GM12892 (cell line): ENCODE measurements at regions not wholly inside any gene's neighbourhood (a gene's known extent, or its start where the extent isn't known, plus 50 kb on each side); places are given as distances from the start of the nearest gene placed in this dataset.
"Not testable (repeated sequence)": the region's sequence is repeated elsewhere in the genome, so short reads cannot be mapped to it uniquely, and the experiment has no call there.

ENCODE experiments used
- DNase-seq: peaks from one replicate; pipeline ENCODE4 v3.0.0; 2011; ENCODE audit not compliant: insufficient read length
- FAIRE-seq: peaks from 2 replicates; lab custom pipeline; 2011; peaks lifted over from hg19 to GRCh38; lab: Jason Lieb, UNC
- POLR2A ChIP-seq: IDR thresholded peaks from 2 replicates; pipeline ENCODE4 v1.6.1; 2011; ENCODE audit warnings: low read depth, low read length, control low read depth
- POLR2AphosphoS5 ChIP-seq: IDR thresholded peaks from 2 replicates; pipeline ENCODE4 v1.6.1; 2011; ENCODE audit warnings: low read depth, low read length, control low read depth
- TAF1 ChIP-seq: IDR thresholded peaks from 2 replicates; pipeline ENCODE4 v1.6.1; 2011; ENCODE audit warnings: low read depth, mild to moderate bottlenecking, control low read depth, low read length, borderline replicate concordance

- FAIRE-seq (no peak), DNase-seq (no peak)
- TF ChIP-seq TAF1 (no peak), POLR2A (no peak), POLR2AphosphoS5 (no peak)
These were observed 88.9 kb upstream of the ESRRB start for GRCh38 chr14:76287063-76287462.

GRCh38 chr14:76289276-76289675 lies 86.7 kb upstream of the ESRRB start:
- TF ChIP-seq POLR2A (no peak), TAF1 (no peak), POLR2AphosphoS5 (no peak)

GRCh38 chr14:76292561-76292960 lies 83.4 kb upstream of the ESRRB start:
- TF ChIP-seq TAF1 (no peak), POLR2A (no peak)
- FAIRE-seq, result no peak
- DNase-seq, result no peak

More at GRCh38 chr14:76289276-76289675, 86.7 kb upstream of the ESRRB start:
- no peak for FAIRE-seq
- DNase-seq, result no peak

- TF ChIP-seq POLR2AphosphoS5 (no peak), TAF1 (no peak), POLR2A (no peak)
- FAIRE-seq (no peak), DNase-seq (no peak)
These were observed 82.7 kb upstream of the ESRRB start for GRCh38 chr14:76293221-76293620.

GRCh38 chr14:76293923-76294322 lies 82.0 kb upstream of the ESRRB start:
- DNase-seq (no peak), FAIRE-seq (no peak)
- no peak for TF ChIP-seq TAF1
- TF ChIP-seq POLR2A, result no peak
- no peak for TF ChIP-seq POLR2AphosphoS5

- TF ChIP-seq POLR2AphosphoS5, result no peak
- no peak for TF ChIP-seq POLR2A
- TF ChIP-seq TAF1, result no peak
- FAIRE-seq (no peak), DNase-seq (no peak)
These were observed 81.1 kb upstream of the ESRRB start for GRCh38 chr14:76294876-76295275.

- FAIRE-seq, result no peak
- DNase-seq, result no peak
- TF ChIP-seq POLR2A, result no peak
- no peak for TF ChIP-seq TAF1
- no peak for TF ChIP-seq POLR2AphosphoS5
These were observed 77.0 kb upstream of the ESRRB start for GRCh38 chr14:76298896-76299295.

GRCh38 chr14:76303188-76303587 lies 72.7 kb upstream of the ESRRB start:
- DNase-seq, FAIRE-seq: not testable (repeated sequence)

- TF ChIP-seq POLR2A, result no peak
- TF ChIP-seq POLR2AphosphoS5, result no peak
- no peak for TF ChIP-seq TAF1
- FAIRE-seq (no peak), DNase-seq (no peak)
These were observed 71.2 kb upstream of the ESRRB start for GRCh38 chr14:76304536-76305267.

GRCh38 chr14:76305268-76305826 lies 70.6 kb upstream of the ESRRB start:
- DNase-seq, result no peak
- TF ChIP-seq POLR2AphosphoS5 (no peak), TAF1 (no peak), POLR2A (no peak)
- no peak for FAIRE-seq

- TF ChIP-seq TAF1 (no peak), POLR2A (no peak), POLR2AphosphoS5 (no peak)
- no peak for FAIRE-seq
- no peak for DNase-seq
These were observed 69.8 kb upstream of the ESRRB start for GRCh38 chr14:76306131-76306530.

GRCh38 chr14:76307786-76308780 lies 67.9 kb upstream of the ESRRB start:
- DNase-seq, result no peak
- TF ChIP-seq POLR2AphosphoS5, result no peak
- no peak for TF ChIP-seq POLR2A
- no peak for TF ChIP-seq TAF1
- FAIRE-seq, result no peak
